K562 (cell line): ENCODE measurements at regions not wholly inside any gene's neighbourhood (a gene's known extent, or its start where the extent isn't known, plus 50 kb on each side); places are given as distances from the start of the nearest gene placed in this dataset.

ENCODE experiments used
- ATAC-seq: fragments of 200-7000 bp; cut with Tn5 transposase; 3 replicates; pipeline ENCODE4 v1.9.1; 2020; ENCODE audit warnings: moderate library complexity
- BruUV-seq: library from RNA; stranded (reverse); fragments of 400-500 nt; replicated peaks from 2 replicates; lab custom pipeline; 2021; lab: Mats Ljungman, UMichigan
- CTCF ChIA-PET: fragments of 300-600 bp; formaldehyde crosslinking; extraction: SDS; loops from one replicate; lab custom pipeline; 2021; ENCODE audit warnings: low intra/inter-chr PET ratio; lab: Yijun Ruan, JAX
- POLR2A ChIA-PET: fragments of 300-600, 350-650 bp; sonication (Branson Sonifier 250); formaldehyde crosslinking; extraction: SDS; loops from one replicate; lab custom pipeline; 2021; ENCODE audit warnings: antibody characterized with exemption, inconsistent platforms; lab: Yijun Ruan, JAX
- DNase-seq, 4 experiments: peaks; one replicate each; pipeline versions ENCODE4 v3.0.0 to v3.0.0-alpha.2; 2011 to 2018; ENCODE audit warnings: low spot score in 3 of 4, mixed read lengths in 3 of 4; ENCODE audit errors: extremely low read depth in 1 of 4
- FAIRE-seq: peaks from 2 replicates; lab custom pipeline; 2011; peaks lifted over from hg19 to GRCh38; lab: Jason Lieb, UNC
- H2AFZ ChIP-seq: 2 replicates; pipeline ENCODE4 v1.6.0; 2011; ENCODE audit warnings: low read depth, low read length, control low read depth, inconsistent platforms
- H3K27ac ChIP-seq: fragments of 200-600 bp; 3 replicates; pipeline ENCODE4 v1.8.0; 2011; ENCODE audit warnings: low read depth, mild to moderate bottlenecking, control low read depth, inconsistent platforms, low read length, moderate library complexity, mixed read lengths; ENCODE audit errors: extremely low read depth
- H3K27me3 ChIP-seq, 2 experiments: fragments of 300-600 bp in 1 of 2; 2 replicates in 1 of 2; 3 replicates in 1 of 2; pipeline versions ENCODE4 v1.6.0 to v1.8.0; 2011; ENCODE audit warnings: inconsistent platforms in 2 of 2, low read length in 2 of 2, mild to moderate bottlenecking in 1 of 2, mixed read lengths in 1 of 2, moderate library complexity in 1 of 2; ENCODE audit not compliant: control insufficient read depth in 2 of 2, insufficient read depth in 2 of 2
- H3K36me3 ChIP-seq: fragments of 300-600 bp; 3 replicates; pipeline ENCODE4 v1.8.0; 2011; ENCODE audit warnings: mild to moderate bottlenecking, low read length, inconsistent platforms; ENCODE audit not compliant: control insufficient read depth, insufficient read depth
- H3K4me1 ChIP-seq, 2 experiments: fragments of 200-600 bp in 1 of 2; replicated peaks in 1 of 2; 2 replicates in 1 of 2; 3 replicates in 1 of 2; pipeline versions ENCODE4 v1.5.1 to v1.8.0; 2011; ENCODE audit warnings: inconsistent platforms in 2 of 2, low read length in 2 of 2, mild to moderate bottlenecking in 1 of 2, mixed read lengths in 1 of 2, moderate library complexity in 1 of 2; ENCODE audit not compliant: control insufficient read depth in 2 of 2, insufficient read depth in 2 of 2
- H3K4me2 ChIP-seq: 2 replicates; pipeline ENCODE4 v1.6.1; 2011; ENCODE audit warnings: low read length, control low read depth, inconsistent platforms, mixed read lengths; ENCODE audit not compliant: insufficient read depth
- H3K4me3 ChIP-seq: fragments of 200-600 bp; sonication (generic), shearing (Covaris generic); 2 replicates; pipeline ENCODE4 v1.5.1; 2016; ENCODE audit warnings: control low read depth, inconsistent platforms
- H3K79me2 ChIP-seq: fragments of 200-600 bp; 3 replicates; pipeline ENCODE4 v1.8.0; 2011; ENCODE audit warnings: low read length, inconsistent platforms; ENCODE audit not compliant: control insufficient read depth, insufficient read depth
- H3K9ac ChIP-seq, 2 experiments: 2 replicates each; pipeline versions ENCODE4 v1.6.0 to v1.6.1; 2011; ENCODE audit warnings: low read depth in 2 of 2, low read length in 2 of 2, control low read depth in 1 of 2, inconsistent platforms in 1 of 2, mild to moderate bottlenecking in 1 of 2, mixed read lengths in 1 of 2; ENCODE audit not compliant: insufficient read depth in 1 of 2
- H3K9me1 ChIP-seq: one replicate; pipeline ENCODE4 v1.6.0; 2011; ENCODE audit warnings: inconsistent platforms, mild to moderate bottlenecking, low read length, moderate library complexity; ENCODE audit not compliant: control insufficient read depth, insufficient read depth
- H3K9me3 ChIP-seq: replicated peaks from 2 replicates; pipeline ENCODE4 v1.5.1; 2011; ENCODE audit warnings: low read depth, low read length, inconsistent platforms; ENCODE audit not compliant: control insufficient read depth, insufficient read depth
- H4K20me1 ChIP-seq: replicated peaks from 2 replicates; pipeline ENCODE4 v1.6.1; 2011; ENCODE audit warnings: low read length, inconsistent platforms, mixed read lengths; ENCODE audit not compliant: control insufficient read depth, insufficient read depth
- BRF1 ChIP-seq: IDR thresholded peaks from 3 replicates; pipeline ENCODE4 v1.6.1; 2011; ENCODE audit warnings: borderline replicate concordance, mild to moderate bottlenecking; ENCODE audit not compliant: insufficient read length; ENCODE audit errors: extremely low read depth
- COPS2 ChIP-seq: fragments of 450-650 bp; conservative IDR thresholded peaks from 2 replicates; pipeline ENCODE4 v1.6.1; 2016; ENCODE audit warnings: mild to moderate bottlenecking, moderate library complexity
- CSDE1 ChIP-seq, 2 experiments: fragments of 450-650 bp; IDR thresholded peaks; 2 replicates each; pipeline ENCODE4 v1.6.1; 2016; ENCODE audit warnings: mild to moderate bottlenecking in 1 of 2
- DIDO1 ChIP-seq: fragments of 450-650 bp; IDR thresholded peaks from 2 replicates; pipeline ENCODE4 v1.6.1; 2016; ENCODE audit warnings: low read depth, missing biosample characterization, missing genetic modification characterization
- HCFC1 ChIP-seq: IDR thresholded peaks from 2 replicates; pipeline ENCODE4 v1.6.1; 2012; ENCODE audit warnings: low read depth, low read length, improper control_type of control experiment
- MEF2A ChIP-seq: IDR thresholded peaks from 2 replicates; pipeline ENCODE4 v1.6.1; 2011; ENCODE audit warnings: low read depth, mild to moderate bottlenecking, low read length, moderate library complexity; ENCODE audit not compliant: control insufficient read depth
- MXI1 ChIP-seq: IDR thresholded peaks from 2 replicates; pipeline ENCODE4 v1.6.1; 2011; ENCODE audit warnings: low read depth, mild to moderate bottlenecking, improper control_type of control experiment, low read length
- RFX7 ChIP-seq: fragments of 250-450 bp; sonication (Bioruptor Pico); IDR thresholded peaks from 2 replicates; pipeline ENCODE4 v1.5.1; 2021; ENCODE audit warnings: mild to moderate bottlenecking
- ZBTB8A ChIP-seq: fragments of 450-650 bp; IDR thresholded peaks from 2 replicates; pipeline ENCODE4 v1.6.1; 2018; ENCODE audit warnings: mild to moderate bottlenecking, moderate library complexity; ENCODE audit not compliant: partially characterized antibody
- ZNF316 ChIP-seq: fragments of 450-650 bp; IDR thresholded peaks from 2 replicates; pipeline ENCODE4 v1.6.1; 2016
- ZNF347 ChIP-seq: fragments of 450-650 bp; formaldehyde crosslinking; IDR thresholded peaks from 2 replicates; pipeline ENCODE4 v1.4.0; 2020; ENCODE audit warnings: low read depth, mild to moderate bottlenecking, moderate library complexity
- WGBS: fragments of 100-300 bp; shearing (Covaris generic); methylation state at CpG from one replicate; pipeline ENCODE4 v1.1.6; 2016; ENCODE audit warnings: low coverage, mixed read lengths; ENCODE audit not compliant: insufficient coverage; ENCODE audit errors: missing lambda C conversion rate; 5-methylcytosine and 5-hydroxymethylcytosine counted together
- in situ Hi-C: fragments of 300-500 bp; cut with MboI; formaldehyde crosslinking; loops from 4 replicates; pipeline ENCODE4 v1.15.0; 2018; ENCODE audit warnings: inconsistent platforms, mixed read lengths
- intact Hi-C: fragments of 100-400 bp; cut with micrococcal nuclease; formaldehyde crosslinking; loops from 2 replicates; pipeline ENCODE4 v1.14.2; 2022
- TF ChIP-seq, protein P1 (sequence below): sonication (generic); formaldehyde crosslinking; IDR thresholded peaks from 2 replicates; pipeline ENCODE4 v1.8.0; 2022; ENCODE audit warnings: mild to moderate bottlenecking, missing genetic modification reagents

DNA sequence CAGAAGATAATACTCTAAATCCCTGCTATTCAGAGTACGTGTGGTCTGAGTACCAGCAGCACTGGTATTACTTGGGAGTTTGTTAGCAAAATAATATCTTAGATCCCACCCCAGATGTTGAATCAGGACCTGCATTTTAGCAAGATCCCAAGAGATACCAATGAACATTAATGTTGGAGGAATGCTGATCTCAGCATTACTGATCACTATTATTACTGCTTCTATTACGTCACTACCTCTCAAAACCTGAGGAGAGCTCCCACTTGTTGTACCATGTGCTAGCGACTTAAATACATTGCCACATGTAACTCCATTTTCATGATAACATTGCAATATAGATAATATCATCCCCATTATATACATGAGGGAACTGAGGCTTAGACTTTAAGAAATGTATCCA lies 185.2 kb downstream of the SPRY1 start (continued):
- TF ChIP-seq, protein P1, sequence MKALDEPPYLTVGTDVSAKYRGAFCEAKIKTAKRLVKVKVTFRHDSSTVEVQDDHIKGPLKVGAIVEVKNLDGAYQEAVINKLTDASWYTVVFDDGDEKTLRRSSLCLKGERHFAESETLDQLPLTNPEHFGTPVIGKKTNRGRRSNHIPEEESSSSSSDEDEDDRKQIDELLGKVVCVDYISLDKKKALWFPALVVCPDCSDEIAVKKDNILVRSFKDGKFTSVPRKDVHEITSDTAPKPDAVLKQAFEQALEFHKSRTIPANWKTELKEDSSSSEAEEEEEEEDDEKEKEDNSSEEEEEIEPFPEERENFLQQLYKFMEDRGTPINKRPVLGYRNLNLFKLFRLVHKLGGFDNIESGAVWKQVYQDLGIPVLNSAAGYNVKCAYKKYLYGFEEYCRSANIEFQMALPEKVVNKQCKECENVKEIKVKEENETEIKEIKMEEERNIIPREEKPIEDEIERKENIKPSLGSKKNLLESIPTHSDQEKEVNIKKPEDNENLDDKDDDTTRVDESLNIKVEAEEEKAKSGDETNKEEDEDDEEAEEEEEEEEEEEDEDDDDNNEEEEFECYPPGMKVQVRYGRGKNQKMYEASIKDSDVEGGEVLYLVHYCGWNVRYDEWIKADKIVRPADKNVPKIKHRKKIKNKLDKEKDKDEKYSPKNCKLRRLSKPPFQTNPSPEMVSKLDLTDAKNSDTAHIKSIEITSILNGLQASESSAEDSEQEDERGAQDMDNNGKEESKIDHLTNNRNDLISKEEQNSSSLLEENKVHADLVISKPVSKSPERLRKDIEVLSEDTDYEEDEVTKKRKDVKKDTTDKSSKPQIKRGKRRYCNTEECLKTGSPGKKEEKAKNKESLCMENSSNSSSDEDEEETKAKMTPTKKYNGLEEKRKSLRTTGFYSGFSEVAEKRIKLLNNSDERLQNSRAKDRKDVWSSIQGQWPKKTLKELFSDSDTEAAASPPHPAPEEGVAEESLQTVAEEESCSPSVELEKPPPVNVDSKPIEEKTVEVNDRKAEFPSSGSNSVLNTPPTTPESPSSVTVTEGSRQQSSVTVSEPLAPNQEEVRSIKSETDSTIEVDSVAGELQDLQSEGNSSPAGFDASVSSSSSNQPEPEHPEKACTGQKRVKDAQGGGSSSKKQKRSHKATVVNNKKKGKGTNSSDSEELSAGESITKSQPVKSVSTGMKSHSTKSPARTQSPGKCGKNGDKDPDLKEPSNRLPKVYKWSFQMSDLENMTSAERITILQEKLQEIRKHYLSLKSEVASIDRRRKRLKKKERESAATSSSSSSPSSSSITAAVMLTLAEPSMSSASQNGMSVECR (CRISPR knock-in tag), result no peak
- TF ChIP-seq ZBTB8A, result no peak
- TF ChIP-seq, all 486 proteins: peak for 5

DNA sequence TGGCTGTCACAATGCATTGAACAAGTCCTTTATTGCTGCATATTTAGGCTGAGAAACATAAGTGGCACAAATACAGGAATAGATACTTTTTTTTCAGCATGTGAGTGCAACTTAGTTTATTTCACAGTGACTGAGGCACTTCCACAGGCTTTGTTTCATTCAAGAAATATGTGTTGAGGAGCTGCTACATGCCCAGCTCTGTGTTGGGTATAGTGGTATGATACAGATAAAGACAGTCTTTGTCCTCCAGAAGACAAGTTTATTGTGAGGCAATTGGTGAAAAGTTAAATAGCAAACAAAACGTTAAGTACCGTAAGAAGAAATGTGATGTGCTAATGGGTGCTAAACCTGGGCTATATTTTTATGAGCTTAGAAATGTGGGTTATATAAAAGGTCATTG lies 186.4 kb downstream of the SPRY1 start:
- ATAC-seq (no peak), DNase-seq (no peak), FAIRE-seq (no peak)
- no peak overlapping the region for H2AFZ ChIP-seq
- no peak for TF ChIP-seq HCFC1
- no peak for TF ChIP-seq ZNF316
- no peak for TF ChIP-seq MXI1
- TF ChIP-seq MEF2A, result no peak
- TF ChIP-seq CSDE1 (IDR thresholded peaks at IDR 0.05), result no peak
- no peak for TF ChIP-seq RFX7 (CRISPR knock-in tag)
- TF ChIP-seq DIDO1 (tag), result no peak
- no peak for TF ChIP-seq BRF1
- TF ChIP-seq ZNF347 (CRISPR knock-in tag), result no peak
- TF ChIP-seq COPS2, result no peak
- no peak overlapping the region for H3K4me2 ChIP-seq
- H3K4me3 ChIP-seq, result no peak overlapping the region
- no peaks in the 10 kb centered on the region for H3K27me3 ChIP-seq
- BruUV-seq, result no TSS peak
- no peaks in the 10 kb centered on the region for H3K36me3 ChIP-seq
- no peaks in the 10 kb centered on the region for H3K9me1 ChIP-seq
- no peak overlapping the region for H3K27ac ChIP-seq
- H3K9me3 ChIP-seq, result no peaks in the 10 kb centered on the region
- CTCF ChIA-PET, result no interaction called here
- WGBS, result 17% methylated on average over 2 of the region's 2 CpGs
- no peaks in the 10 kb centered on the region for H4K20me1 ChIP-seq
- H3K79me2 ChIP-seq, result no peaks in the 10 kb centered on the region
- H3K9ac ChIP-seq, result no peak overlapping the region
- intact Hi-C loops (no loop called here), in situ Hi-C loops (no loop called here)
- peaks cover 0 to 1% of the 10 kb centered on the region in 2 experiments; a peak in 2 of 5 replicates for H3K4me1 ChIP-seq
- POLR2A ChIA-PET, result no interaction called here
